A549 (cell line): ENCODE measurements at regions not wholly inside any gene's neighbourhood (a gene's known extent, or its start where the extent isn't known, plus 50 kb on each side); places are given as distances from the start of the nearest gene placed in this dataset.

Source experiments
- ATAC-seq, 2 experiments: fragments of 200-7000 bp in 1 of 2; fragments of >200 bp in 1 of 2; cut with Nextera tagmentation in 1 of 2; cut with Tn5 transposase in 1 of 2; 3 replicates each; pipeline versions ENCODE4 v1.8.0 to v1.9.1; 2018 to 2020; ENCODE audit warnings: mild to moderate bottlenecking in 1 of 2, moderate library complexity in 1 of 2
- CTCF ChIA-PET: fragments of 300-600 bp; sonication (Branson Sonifier 250); formaldehyde crosslinking; extraction: SDS; loops from one replicate; lab custom pipeline; 2021; ENCODE audit warnings: antibody characterized with exemption, inconsistent platforms; lab: Yijun Ruan, JAX
- POLR2A ChIA-PET: fragments of 350-600 bp; formaldehyde crosslinking; extraction: SDS; loops from one replicate; lab custom pipeline; 2021; ENCODE audit warnings: antibody characterized with exemption, inconsistent platforms; lab: Yijun Ruan, JAX
- DNase-seq, 2 experiments: peaks; one replicate each; pipeline versions ENCODE4 v3.0.0 to v3.0.0-alpha.2; 2011 to 2016; ENCODE audit warnings: low read depth in 1 of 2, low spot score in 1 of 2
- FAIRE-seq: peaks from 2 replicates; lab custom pipeline; 2011; peaks lifted over from hg19 to GRCh38; lab: Jason Lieb, UNC
- H3K27ac ChIP-seq, 2 experiments: fragments of >200 bp; sonication (Bioruptor Twin); formaldehyde crosslinking; 3 replicates each; pipeline ENCODE4 v1.5.1; 2016 to 2017
- H3K4me1 ChIP-seq: fragments of >200 bp; sonication (Bioruptor Twin); formaldehyde crosslinking; 3 replicates; pipeline ENCODE4 v1.6.1; 2016
- H3K4me2 ChIP-seq: fragments of >200 bp; sonication (Bioruptor Twin); formaldehyde crosslinking; 3 replicates; pipeline ENCODE4 v1.6.1; 2016
- H3K4me3 ChIP-seq: fragments of >200 bp; sonication (Bioruptor Twin); formaldehyde crosslinking; 3 replicates; pipeline ENCODE4 v1.5.1; 2016
- H3K9me3 ChIP-seq: fragments of >200 bp; sonication (Bioruptor Twin); formaldehyde crosslinking; 3 replicates; pipeline ENCODE4 v1.6.1; 2016
- BHLHE40 ChIP-seq: IDR thresholded peaks from 2 replicates; pipeline ENCODE4 v1.6.1; 2012; ENCODE audit warnings: low read depth, low read length, inconsistent platforms
- CBX8 ChIP-seq: fragments of 200-600 bp; sonication (generic); IDR thresholded peaks from 2 replicates; pipeline ENCODE4 v1.6.1; 2016
- CEBPB ChIP-seq, 2 experiments: fragments of >200 bp in 1 of 2; sonication (Bioruptor Twin) in 1 of 2; formaldehyde crosslinking in 1 of 2; IDR thresholded peaks; 2 replicates each; pipeline ENCODE4 v1.6.1; 2012 to 2016
- CHD2 ChIP-seq: fragments of 150-350 bp; IDR thresholded peaks from 2 replicates; pipeline ENCODE4 v1.6.1; 2014; ENCODE audit warnings: low read length; ENCODE audit not compliant: partially characterized antibody
- CHD4 ChIP-seq: fragments of 200-600 bp; sonication (generic); IDR thresholded peaks from 2 replicates; pipeline ENCODE4 v1.6.1; 2016; ENCODE audit warnings: antibody characterized with exemption, mild to moderate bottlenecking, borderline replicate concordance
- EHMT2 ChIP-seq: fragments of 200-600 bp; sonication (generic); IDR thresholded peaks from 2 replicates; pipeline ENCODE4 v1.6.1; 2016; ENCODE audit warnings: antibody characterized with exemption, low read depth, mild to moderate bottlenecking, moderate library complexity
- EP300 ChIP-seq, 2 experiments: fragments of >200 bp; sonication (Bioruptor Twin); formaldehyde crosslinking; IDR thresholded peaks; 2 replicates in 1 of 2; 3 replicates in 1 of 2; pipeline ENCODE4 v1.6.1; 2016 to 2017
- FOSB ChIP-seq: fragments of 250-450 bp; sonication (Bioruptor Pico); IDR thresholded peaks from 2 replicates; pipeline ENCODE4 v1.5.0; 2020; ENCODE audit warnings: mild to moderate bottlenecking, moderate library complexity
- FOSL2 ChIP-seq, 2 experiments: fragments of 450-650 bp in 1 of 2; fragments of >200 bp in 1 of 2; sonication (Bioruptor Twin) in 1 of 2; formaldehyde crosslinking; IDR thresholded peaks; 2 replicates each; pipeline versions ENCODE4 v1.5.0 to v1.6.1; 2016 to 2020; ENCODE audit warnings: mild to moderate bottlenecking in 1 of 2, moderate library complexity in 1 of 2
- FOXS1 ChIP-seq: fragments of 250-450 bp; sonication (Bioruptor Pico); IDR thresholded peaks from 2 replicates; pipeline ENCODE4 v1.5.0; 2020; ENCODE audit warnings: mild to moderate bottlenecking, moderate library complexity
- HOXB13 ChIP-seq: fragments of 250-450 bp; sonication (Bioruptor Pico); IDR thresholded peaks from 2 replicates; pipeline ENCODE4 v1.5.0; 2020; ENCODE audit warnings: low read depth, mild to moderate bottlenecking, moderate library complexity
- JUNB ChIP-seq: fragments of >200 bp; sonication (Bioruptor Twin); formaldehyde crosslinking; IDR thresholded peaks from 2 replicates; pipeline ENCODE4 v1.6.1; 2016
- MAFK ChIP-seq: fragments of 450-650 bp; IDR thresholded peaks from 2 replicates; pipeline ENCODE4 v1.6.1; 2014; ENCODE audit not compliant: partially characterized antibody
- MYC ChIP-seq: IDR thresholded peaks from 2 replicates; pipeline ENCODE4 v1.6.1; 2012; ENCODE audit warnings: mild to moderate bottlenecking, inconsistent platforms, low read length, improper control_type of control experiment, borderline replicate concordance
- PHF8 ChIP-seq: fragments of 200-600 bp; sonication (generic); IDR thresholded peaks from 2 replicates; pipeline ENCODE4 v1.6.1; 2016; ENCODE audit warnings: low read depth, mild to moderate bottlenecking, antibody characterized with exemption, moderate library complexity, borderline replicate concordance
- POLR2AphosphoS2 ChIP-seq: conservative IDR thresholded peaks from 2 replicates; pipeline ENCODE4 v1.6.1; 2012; ENCODE audit warnings: low read length, improper control_type of control experiment, inconsistent platforms
- RCOR1 ChIP-seq: fragments of 150-350 bp; IDR thresholded peaks from 2 replicates; pipeline ENCODE4 v1.6.1; 2014; ENCODE audit warnings: antibody characterized with exemption, low read length, low read depth
- RFX5 ChIP-seq: fragments of 450-650 bp; IDR thresholded peaks from 2 replicates; pipeline ENCODE4 v1.7.1; 2014; ENCODE audit warnings: antibody characterized with exemption, mild to moderate bottlenecking, moderate library complexity
- RNF2 ChIP-seq: fragments of 200-600 bp; sonication (generic); IDR thresholded peaks from 2 replicates; pipeline ENCODE4 v1.6.1; 2016; ENCODE audit warnings: low read depth, mild to moderate bottlenecking, antibody characterized with exemption, moderate library complexity, borderline replicate concordance
- TFCP2L1 ChIP-seq: fragments of 250-450 bp; sonication (Bioruptor Pico); IDR thresholded peaks from 2 replicates; pipeline ENCODE4 v1.5.0; 2021; ENCODE audit warnings: mild to moderate bottlenecking
- TP53 ChIP-seq: fragments of 250-450 bp; sonication (Bioruptor Pico); IDR thresholded peaks from 2 replicates; pipeline ENCODE4 v1.5.0; 2021; ENCODE audit warnings: mild to moderate bottlenecking, moderate library complexity
- ZSCAN20 ChIP-seq: fragments of 250-450 bp; sonication (Bioruptor Pico); IDR thresholded peaks from 2 replicates; pipeline ENCODE4 v1.8.0; 2022; ENCODE audit warnings: mild to moderate bottlenecking, moderate library complexity
- WGBS: methylation state at CpG from one replicate; pipeline ENCODE4 v1.1.6; 2017; ENCODE audit errors: missing lambda C conversion rate; 5-methylcytosine and 5-hydroxymethylcytosine counted together
- TF ChIP-seq, protein P1 (sequence below): IDR thresholded peaks from 2 replicates; pipeline ENCODE4 v1.6.1; 2012
- TF ChIP-seq, protein P2 (sequence below): fragments of 150-350 bp; IDR thresholded peaks from 2 replicates; pipeline ENCODE4 v1.6.1; 2014; ENCODE audit warnings: low read depth, mild to moderate bottlenecking, low read length
- TF ChIP-seq, protein P3 (sequence below): fragments of >200 bp; sonication (Bioruptor Twin); formaldehyde crosslinking; IDR thresholded peaks from 3 replicates; pipeline ENCODE4 v1.6.1; 2016
- TF ChIP-seq, protein P4 (sequence below): fragments of 450-650 bp; IDR thresholded peaks from 2 replicates; pipeline ENCODE4 v1.6.1; 2014; ENCODE audit warnings: antibody characterized with exemption

DNA sequence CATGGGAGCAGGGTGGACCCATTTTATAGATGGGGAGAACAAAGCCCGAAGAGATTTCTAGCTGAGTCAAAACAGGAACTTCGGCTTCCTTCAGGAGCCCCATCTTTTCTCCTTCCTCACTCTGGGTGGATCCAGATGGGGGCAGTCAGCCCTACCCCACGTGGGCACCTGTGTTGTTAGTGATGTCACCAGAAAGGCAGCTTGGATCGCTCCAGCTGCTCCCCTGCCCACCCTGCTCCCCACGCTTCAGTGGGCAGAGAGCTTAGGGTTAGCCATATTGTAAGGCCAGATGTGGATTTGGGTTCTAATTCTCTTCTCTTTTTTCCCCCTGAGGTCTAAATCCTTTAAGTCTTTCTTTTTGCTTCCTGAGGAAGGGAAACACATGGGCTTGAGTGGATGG, 132.3 kb upstream of the PJA1 start:
- Histone ChIP-seq H3K4me1 (no peaks in the 10 kb centered on the region), H3K4me2 (no peak overlapping the region), H3K4me3 (no peak overlapping the region), H3K27ac (no peak overlapping the region), H3K9me3 (no peaks in the 10 kb centered on the region)
- ChIA-PET POLR2A (no interaction called here), CTCF (no interaction called here)
- DNase-seq (no peak), ATAC-seq (no peak), FAIRE-seq (no peak)
- WGBS: 20% methylated on average over 5 of the region's 5 CpGs
- TF ChIP-seq MYC (no peak), RNF2 (no peak), EHMT2 (no peak), ZSCAN20 (no peak), CBX8 (no peak), CEBPB (IDR thresholded peaks at IDR 0.05) (no peak), TFCP2L1 (CRISPR knock-in tag) (no peak), FOSB (CRISPR knock-in tag) (no peak), CHD2 (no peak), POLR2AphosphoS2 (no peak), MAFK (no peak), PHF8 (no peak)
- TF ChIP-seq, protein P1, sequence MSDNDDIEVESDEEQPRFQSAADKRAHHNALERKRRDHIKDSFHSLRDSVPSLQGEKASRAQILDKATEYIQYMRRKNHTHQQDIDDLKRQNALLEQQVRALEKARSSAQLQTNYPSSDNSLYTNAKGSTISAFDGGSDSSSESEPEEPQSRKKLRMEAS: no peak

DNA sequence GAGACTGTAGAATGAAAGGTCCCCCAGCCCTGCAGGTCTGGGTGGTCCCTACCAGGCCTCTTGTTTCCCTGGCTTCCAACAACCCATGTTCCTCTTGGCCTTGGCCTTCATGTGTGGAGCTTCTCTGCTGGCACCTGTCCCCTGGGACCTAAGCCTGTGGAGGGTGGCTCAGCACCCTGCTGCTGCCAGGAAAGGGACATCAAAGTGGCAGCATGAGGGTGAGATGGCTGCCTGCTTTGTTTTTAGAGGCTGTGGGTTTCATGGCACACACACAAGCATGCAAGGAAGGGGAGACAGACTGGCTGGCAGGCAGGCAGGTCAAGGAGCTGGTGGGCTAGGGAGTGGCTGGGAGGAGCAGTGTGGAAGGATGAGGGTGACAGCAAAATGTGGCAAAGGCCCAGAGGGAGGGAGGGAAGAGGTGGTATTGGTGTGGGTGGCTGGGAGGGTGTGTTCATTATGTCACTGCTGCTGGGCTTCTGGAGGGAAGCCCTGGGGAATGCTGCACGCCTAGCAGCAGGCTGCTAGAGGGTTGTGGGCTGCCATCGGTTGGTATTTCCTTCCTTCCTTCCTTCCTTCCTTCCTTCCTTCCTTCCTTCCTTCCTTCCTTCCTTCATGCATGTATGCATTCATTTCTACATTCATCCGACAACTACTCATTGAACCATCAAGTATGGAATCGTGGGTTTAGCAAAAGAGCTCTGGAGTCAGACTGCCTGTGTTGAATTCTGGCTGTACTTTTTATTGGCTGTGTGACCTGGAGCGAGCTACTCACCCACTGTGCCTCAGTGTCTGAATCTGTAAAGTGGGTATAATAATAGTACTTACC, 128.7 kb upstream of the PJA1 start:
- 23% methylated on average over 5 of the region's 5 CpGs for WGBS
- no peak overlapping the region for H3K27ac ChIP-seq
- no peak for TF ChIP-seq RFX5
- ChIA-PET POLR2A (no interaction called here), CTCF (interaction anchor here (0.7 kb wide), 1 partner anchor 415 kb away, joined by 3 read pairs; no protein-coding TSS in a partner anchor)
- no peaks in the 10 kb centered on the region for H3K4me1 ChIP-seq
- FAIRE-seq: no peak
- H3K4me2 ChIP-seq: no peak overlapping the region
- DNase-seq: no peak
- no peak overlapping the region for H3K4me3 ChIP-seq
- no peak for ATAC-seq
- H3K9me3 ChIP-seq: no peaks in the 10 kb centered on the region

DNA sequence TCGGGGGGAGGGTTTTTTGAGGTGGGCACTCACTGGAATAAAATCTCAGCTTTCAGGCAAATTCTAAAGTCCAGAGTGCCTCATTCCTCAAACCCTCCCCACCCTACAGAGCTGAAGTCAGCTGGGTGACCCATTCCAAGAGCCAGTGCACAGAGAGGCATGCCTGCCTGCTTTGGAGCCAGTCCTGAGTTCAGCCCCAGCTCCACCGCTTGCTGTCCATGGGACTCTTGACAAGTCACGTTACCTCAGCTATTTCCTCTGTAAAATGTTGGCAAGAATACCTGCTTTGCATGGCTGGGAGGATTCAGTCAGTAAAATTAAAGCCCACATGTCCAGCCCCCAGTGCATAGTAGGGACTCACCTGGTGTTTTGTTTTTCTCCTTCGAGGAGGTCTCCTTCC, 125.9 kb upstream of the PJA1 start:
- Histone ChIP-seq H3K4me3 (no peak overlapping the region), H3K4me2 (no peak overlapping the region), H3K27ac (no peak overlapping the region), H3K9me3 (no peaks in the 10 kb centered on the region), H3K4me1 (no peaks in the 10 kb centered on the region)
- ChIA-PET CTCF (interaction anchor here (1.3 to 14.2 kb wide), 3 partner anchors 97 to 558 kb away, joined by 3 to 91 read pairs (median 6); partner anchors contain the start of gene EFNB1), POLR2A (no interaction called here)
- TF ChIP-seq, protein P2, sequence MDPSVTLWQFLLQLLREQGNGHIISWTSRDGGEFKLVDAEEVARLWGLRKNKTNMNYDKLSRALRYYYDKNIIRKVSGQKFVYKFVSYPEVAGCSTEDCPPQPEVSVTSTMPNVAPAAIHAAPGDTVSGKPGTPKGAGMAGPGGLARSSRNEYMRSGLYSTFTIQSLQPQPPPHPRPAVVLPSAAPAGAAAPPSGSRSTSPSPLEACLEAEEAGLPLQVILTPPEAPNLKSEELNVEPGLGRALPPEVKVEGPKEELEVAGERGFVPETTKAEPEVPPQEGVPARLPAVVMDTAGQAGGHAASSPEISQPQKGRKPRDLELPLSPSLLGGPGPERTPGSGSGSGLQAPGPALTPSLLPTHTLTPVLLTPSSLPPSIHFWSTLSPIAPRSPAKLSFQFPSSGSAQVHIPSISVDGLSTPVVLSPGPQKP: no peak
- TF ChIP-seq EP300 (IDR thresholded peaks at IDR 0.05) (no peak), ZSCAN20 (no peak), TP53 (CRISPR knock-in tag) (no peak)
- TF ChIP-seq, protein P3, sequence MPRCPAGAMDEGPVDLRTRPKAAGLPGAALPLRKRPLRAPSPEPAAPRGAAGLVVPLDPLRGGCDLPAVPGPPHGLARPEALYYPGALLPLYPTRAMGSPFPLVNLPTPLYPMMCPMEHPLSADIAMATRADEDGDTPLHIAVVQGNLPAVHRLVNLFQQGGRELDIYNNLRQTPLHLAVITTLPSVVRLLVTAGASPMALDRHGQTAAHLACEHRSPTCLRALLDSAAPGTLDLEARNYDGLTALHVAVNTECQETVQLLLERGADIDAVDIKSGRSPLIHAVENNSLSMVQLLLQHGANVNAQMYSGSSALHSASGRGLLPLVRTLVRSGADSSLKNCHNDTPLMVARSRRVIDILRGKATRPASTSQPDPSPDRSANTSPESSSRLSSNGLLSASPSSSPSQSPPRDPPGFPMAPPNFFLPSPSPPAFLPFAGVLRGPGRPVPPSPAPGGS: no peak
- no peak for FAIRE-seq
- no peak for ATAC-seq
- 34% methylated on average over 4 of the region's 4 CpGs for WGBS
- no peak for DNase-seq

DNA sequence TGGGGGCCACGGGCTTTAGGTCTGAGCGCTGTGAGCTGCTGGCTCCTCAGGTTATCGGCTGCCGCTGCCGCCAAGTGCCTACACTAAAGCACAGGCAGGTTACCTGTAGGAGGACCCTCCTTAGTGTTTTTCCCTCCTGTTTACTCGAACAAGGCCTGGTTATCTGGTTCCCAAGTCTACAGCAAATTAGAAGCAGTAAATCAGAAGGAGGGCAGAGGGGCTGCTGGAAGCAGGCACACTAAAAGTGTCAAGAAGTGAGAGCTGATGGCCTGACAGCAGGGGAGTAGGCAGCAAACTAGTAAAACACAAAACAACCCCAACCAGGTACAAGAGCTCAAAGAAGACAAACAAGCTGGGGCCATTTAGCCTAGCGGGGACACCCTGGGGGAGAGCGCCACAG, 125.0 kb upstream of the PJA1 start:
- Histone ChIP-seq H3K4me3 (no peak overlapping the region), H3K9me3 (no peaks in the 10 kb centered on the region), H3K27ac (no peak overlapping the region), H3K4me2 (no peak overlapping the region), H3K4me1 (no peaks in the 10 kb centered on the region)
- ChIA-PET CTCF (interaction anchor here (1.1 to 14.2 kb wide), 3 partner anchors 461 to 557 kb away, joined by 3 to 91 read pairs (median 6); partner anchors contain the start of gene EFNB1), POLR2A (no interaction called here)
- DNase-seq: no peak
- FAIRE-seq: no peak
- ATAC-seq: no peak
- WGBS: 57% methylated on average over 5 of the region's 8 CpGs
- no peak for TF ChIP-seq CHD4
- TF ChIP-seq, protein P4, sequence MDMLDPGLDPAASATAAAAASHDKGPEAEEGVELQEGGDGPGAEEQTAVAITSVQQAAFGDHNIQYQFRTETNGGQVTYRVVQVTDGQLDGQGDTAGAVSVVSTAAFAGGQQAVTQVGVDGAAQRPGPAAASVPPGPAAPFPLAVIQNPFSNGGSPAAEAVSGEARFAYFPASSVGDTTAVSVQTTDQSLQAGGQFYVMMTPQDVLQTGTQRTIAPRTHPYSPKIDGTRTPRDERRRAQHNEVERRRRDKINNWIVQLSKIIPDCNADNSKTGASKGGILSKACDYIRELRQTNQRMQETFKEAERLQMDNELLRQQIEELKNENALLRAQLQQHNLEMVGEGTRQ: no peak
- TF ChIP-seq FOSL2 (IDR thresholded peaks at IDR 0.05): no peak
- TF ChIP-seq FOSL2 (CRISPR knock-in tag; IDR thresholded peaks at IDR 0.05): no peak
- TF ChIP-seq, protein P2: no peak
- no peak for TF ChIP-seq MAFK
- TF ChIP-seq RCOR1: no peak
- TF ChIP-seq PHF8: no peak
- TF ChIP-seq FOXS1: no peak
- TF ChIP-seq HOXB13 (CRISPR knock-in tag): no peak
- no peak for TF ChIP-seq JUNB
- no peak for TF ChIP-seq BHLHE40
